HepG2 (cell line): ENCODE measurements at regions not wholly inside any gene's neighbourhood (a gene's known extent, or its start where the extent isn't known, plus 50 kb on each side); places are given as distances from the start of the nearest gene placed in this dataset.

Source experiments
- ATAC-seq: fragments of 200-7000 bp; cut with Tn5 transposase; 3 replicates; pipeline ENCODE4 v1.9.1; 2020; ENCODE audit warnings: mild to moderate bottlenecking, moderate library complexity
- BruUV-seq: library from RNA; stranded (reverse); fragments of 400-500 nt; replicated peaks from 2 replicates; lab custom pipeline; 2021; lab: Mats Ljungman, UMichigan
- CTCF ChIA-PET: fragments of 300-600 bp; formaldehyde crosslinking; extraction: SDS; loops from one replicate; lab custom pipeline; 2021; ENCODE audit warnings: low total read pairs, inconsistent platforms, low intra/inter-chr PET ratio; lab: Yijun Ruan, JAX
- POLR2A ChIA-PET: fragments of 350-600 bp; sonication (Branson Sonifier 250); formaldehyde crosslinking; loops from one replicate; lab custom pipeline; 2020; ENCODE audit warnings: antibody characterized with exemption, inconsistent platforms; lab: Yijun Ruan, JAX
- DNase-seq: peaks from one replicate; pipeline ENCODE4 v3.0.0-alpha.2; 2015; ENCODE audit warnings: low spot score
- FAIRE-seq: peaks from 3 replicates; lab custom pipeline; 2011; peaks lifted over from hg19 to GRCh38; lab: Jason Lieb, UNC
- H2AFZ ChIP-seq: one replicate; pipeline ENCODE4 v1.6.1; 2011; ENCODE audit warnings: low read length, inconsistent platforms
- H3K27ac ChIP-seq: fragments of 300-600 bp; 3 replicates; pipeline ENCODE4 v1.8.0; 2011; ENCODE audit warnings: mixed run types, mild to moderate bottlenecking, mixed read lengths, low read length, inconsistent platforms; ENCODE audit not compliant: insufficient read depth; ENCODE audit errors: extremely low read length
- H3K27me3 ChIP-seq, 2 experiments: fragments of 200-600 bp in 1 of 2; 2 replicates in 1 of 2; 3 replicates in 1 of 2; pipeline versions ENCODE4 v1.6.0 to v1.8.0; 2011; ENCODE audit warnings: low read length in 2 of 2, mild to moderate bottlenecking in 2 of 2, moderate library complexity in 2 of 2, inconsistent platforms in 1 of 2; ENCODE audit not compliant: insufficient read depth in 2 of 2, control insufficient read depth in 1 of 2
- H3K36me3 ChIP-seq, 2 experiments: fragments of 200-600 bp in 1 of 2; replicated peaks in 1 of 2; 2 replicates in 1 of 2; 3 replicates in 1 of 2; pipeline versions ENCODE4 v1.5.1 to v1.8.0; 2011; ENCODE audit warnings: low read length in 2 of 2, inconsistent platforms in 1 of 2; ENCODE audit not compliant: insufficient read depth in 2 of 2, control insufficient read depth in 1 of 2
- H3K4me1 ChIP-seq: 2 replicates; pipeline ENCODE4 v1.5.1; 2012; ENCODE audit warnings: low read length, inconsistent platforms; ENCODE audit not compliant: insufficient read depth
- H3K4me2 ChIP-seq: 2 replicates; pipeline ENCODE4 v1.6.0; 2011; ENCODE audit warnings: low read depth, low read length, inconsistent platforms
- H3K4me3 ChIP-seq, 3 experiments: fragments of 200-600 bp in 1 of 3; sonication (generic), shearing (Covaris generic) in 1 of 3; replicated peaks in 1 of 3; 2 replicates each; pipeline ENCODE4 v1.5.1; 2011 to 2016; ENCODE audit warnings: low read length in 3 of 3, inconsistent platforms in 2 of 3, low read depth in 2 of 3, mild to moderate bottlenecking in 2 of 3, control low read depth in 1 of 3, mixed read lengths in 1 of 3; ENCODE audit not compliant: insufficient read depth in 1 of 3
- H3K79me2 ChIP-seq: one replicate; pipeline ENCODE4 v1.6.1; 2011; ENCODE audit warnings: low read length, inconsistent platforms; ENCODE audit not compliant: insufficient read depth
- H3K9ac ChIP-seq: 2 replicates; pipeline ENCODE4 v1.6.0; 2011; ENCODE audit warnings: mild to moderate bottlenecking, low read depth, low read length, inconsistent platforms; ENCODE audit not compliant: insufficient read depth
- H3K9me3 ChIP-seq: 2 replicates; pipeline ENCODE4 v1.5.1; 2012; ENCODE audit warnings: mild to moderate bottlenecking, low read length
- H4K20me1 ChIP-seq: 2 replicates; pipeline ENCODE4 v1.6.0; 2011; ENCODE audit warnings: inconsistent platforms, mild to moderate bottlenecking, low read length, moderate library complexity; ENCODE audit not compliant: insufficient read depth
- ARID5B ChIP-seq: IDR thresholded peaks from 2 replicates; pipeline ENCODE4 v1.4.0; 2020; ENCODE audit warnings: mild to moderate bottlenecking, missing genetic modification reagents
- CERS6 ChIP-seq: sonication (generic); formaldehyde crosslinking; IDR thresholded peaks from 2 replicates; pipeline ENCODE4 v1.5.0; 2020; ENCODE audit warnings: missing genetic modification reagents
- ESRRA ChIP-seq: sonication (generic); formaldehyde crosslinking; IDR thresholded peaks from 2 replicates; pipeline ENCODE4 v1.5.1; 2020; ENCODE audit warnings: mild to moderate bottlenecking, low read depth, missing genetic modification reagents
- MIER3 ChIP-seq: IDR thresholded peaks from 2 replicates; pipeline ENCODE4 v1.6.1; 2016; ENCODE audit warnings: missing compliant biosample characterization, borderline replicate concordance
- ZNF576 ChIP-seq: sonication (generic); formaldehyde crosslinking; IDR thresholded peaks from 2 replicates; pipeline ENCODE4 v1.4.0; 2020; ENCODE audit warnings: mild to moderate bottlenecking, missing genetic modification reagents
- WGBS: methylation state at CpG from one replicate; pipeline ENCODE4 v1.1.6; 2017; ENCODE audit warnings: low lambda C conversion rate; 5-methylcytosine and 5-hydroxymethylcytosine counted together
- in situ Hi-C: cut with HindIII; loops from 2 replicates; pipeline ENCODE4 v1.10.0; 2017; ENCODE audit warnings: low pct_unique_long_range_greater_than_20kb; ENCODE audit not compliant: extremely low pct_ligation_motif_present
- intact Hi-C: fragments of 100-400 bp; cut with micrococcal nuclease; formaldehyde crosslinking; loops from one replicate; pipeline ENCODE4 v1.10.0; 2022; ENCODE audit not compliant: unreplicated experiment

GRCh38 chr3:158974904-158975303 is 173.1 kb downstream of the MFSD1 start:
- POLR2A ChIA-PET, result no interaction called here

More at GRCh38 chr3:158974904-158975303, 173.1 kb downstream of the MFSD1 start:
- TF ChIP-seq MIER3 (CRISPR knock-in tag), result no peak
- TF ChIP-seq CERS6 (CRISPR knock-in tag), result no peak
- no peak for TF ChIP-seq ESRRA
- TF ChIP-seq ARID5B (CRISPR knock-in tag), result no peak
- TF ChIP-seq ZNF576 (CRISPR knock-in tag), result no peak
- Histone ChIP-seq H3K9ac (no peak overlapping the region), H3K27me3 (no peaks in the 10 kb centered on the region; a peak in 1 of 5 replicates), H3K27ac (no peak overlapping the region), H3K4me3 (no peak overlapping the region), H3K4me1 (no peaks in the 10 kb centered on the region), H3K9me3 (no peaks in the 10 kb centered on the region), H3K4me2 (no peak overlapping the region), H3K79me2 (no peaks in the 10 kb centered on the region), H3K36me3 (no peaks in the 10 kb centered on the region), H2AFZ (no peak overlapping the region), H4K20me1 (no peaks in the 10 kb centered on the region)
- no TSS peak for BruUV-seq
- CTCF ChIA-PET, result no interaction called here
- WGBS, result 0% methylated on average over 1 of the region's 1 CpG
- no peak for FAIRE-seq
- no peak for ATAC-seq
- in situ Hi-C loops, result no loop called here
- no peak for DNase-seq
- intact Hi-C loops, result no loop called here
